ENCODE measurements at regions not wholly inside any gene's neighbourhood (a gene's known extent, or its start where the extent isn't known, plus 50 kb on each side); places are given as distances from the start of the nearest gene placed in this dataset.

DNA sequence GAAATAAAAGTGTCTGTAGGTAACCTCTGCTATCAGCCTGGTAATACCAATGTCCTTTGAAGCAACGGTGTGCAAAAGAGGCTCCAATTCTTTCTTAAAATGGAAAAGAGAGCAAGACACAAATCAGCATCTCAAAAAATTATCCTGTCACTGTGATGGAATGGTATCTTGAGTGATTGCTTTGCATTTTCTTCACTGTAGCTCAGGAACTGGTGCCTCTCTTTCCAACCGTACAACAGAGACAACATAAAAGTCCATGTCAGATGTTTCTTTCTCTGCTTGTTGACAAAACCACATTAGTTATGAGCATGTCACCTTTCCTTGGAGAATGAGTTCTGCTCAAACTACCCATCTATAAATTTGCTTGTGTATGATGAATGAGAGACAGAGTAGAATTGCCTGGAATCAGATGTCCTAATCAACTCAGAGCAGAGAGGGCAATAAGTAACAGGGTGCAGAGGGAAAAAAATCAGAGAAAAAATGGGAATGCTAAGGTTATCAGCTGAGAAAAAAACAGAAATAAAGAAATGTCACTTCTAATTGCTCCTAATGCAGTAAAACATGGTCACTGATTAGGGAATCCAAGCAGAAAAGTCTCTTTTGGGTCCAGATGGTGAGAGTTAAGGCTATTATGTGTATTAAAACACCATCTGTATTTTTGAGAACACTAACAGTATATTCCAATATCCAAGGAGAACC lies 465.0 kb upstream of the ATP2B1 start:
- ChIA-PET CTCF (interaction anchor here (1.0 to 3.2 kb wide), 2 partner anchors 9 to 21 kb away, joined by 3 to 10 read pairs; no protein-coding TSS in a partner anchor), POLR2A (no interaction called here)
- no peak for DNase-seq (ENCODE audit: extremely low spot score)
- no peak for TF ChIP-seq CTCF (IDR thresholded peaks at IDR 0.05; ENCODE audit: control extremely low read depth, extremely low read depth, low read depth, missing control alignments)

GRCh38 chr12:90172524-90172923 lies 463.9 kb upstream of the ATP2B1 start:
- ChIA-PET POLR2A (no interaction called here), CTCF (interaction anchor here (1.3 to 1.8 kb wide), 2 partner anchors 9 to 629 kb away, joined by 4 read pairs; no protein-coding TSS in a partner anchor)
- no peak for TF ChIP-seq CTCF (IDR thresholded peaks at IDR 0.05; ENCODE audit: control extremely low read depth, extremely low read depth, low read depth, missing control alignments)
- DNase-seq (ENCODE audit: extremely low spot score): no peak

DNA sequence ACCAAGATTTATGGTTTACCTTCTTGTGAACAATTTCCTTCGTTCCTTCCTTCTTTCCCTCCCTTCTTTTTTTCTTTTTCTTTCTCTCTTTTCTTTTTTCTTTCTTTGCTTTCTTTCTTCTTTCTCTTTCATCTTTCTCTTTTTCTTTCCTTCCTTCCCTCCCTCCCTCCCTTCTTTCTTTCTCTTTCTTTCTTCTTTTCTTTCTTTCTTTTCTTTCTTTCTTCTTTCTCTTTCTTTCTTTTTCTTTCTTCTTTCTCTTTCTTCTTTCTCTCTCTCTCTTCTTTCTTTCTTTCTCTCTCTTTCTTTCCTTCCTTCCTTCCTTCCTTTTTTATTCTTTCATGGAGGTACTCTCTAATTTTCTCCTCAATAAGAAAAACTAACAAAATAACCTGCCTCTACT lies 462.1 kb upstream of the ATP2B1 start:
- no peak for DNase-seq (ENCODE audit: extremely low spot score)
- POLR2A ChIA-PET: no interaction called here
- CTCF ChIA-PET: no interaction called here
- no peak for TF ChIP-seq CTCF (IDR thresholded peaks at IDR 0.05; ENCODE audit: control extremely low read depth, extremely low read depth, low read depth, missing control alignments)

GRCh38 chr12:90167518-90168208 lies 459.0 kb upstream of the ATP2B1 start:
- CTCF ChIA-PET: interaction anchor here (1.3 kb wide), 1 partner anchor 13 kb away, joined by 5 read pairs; no protein-coding TSS in a partner anchor
- TF ChIP-seq CTCF (IDR thresholded peaks at IDR 0.05; ENCODE audit: control extremely low read depth, extremely low read depth, low read depth, missing control alignments): no peak
- no peak for DNase-seq (ENCODE audit: extremely low spot score)
- POLR2A ChIA-PET: no interaction called here

DNA sequence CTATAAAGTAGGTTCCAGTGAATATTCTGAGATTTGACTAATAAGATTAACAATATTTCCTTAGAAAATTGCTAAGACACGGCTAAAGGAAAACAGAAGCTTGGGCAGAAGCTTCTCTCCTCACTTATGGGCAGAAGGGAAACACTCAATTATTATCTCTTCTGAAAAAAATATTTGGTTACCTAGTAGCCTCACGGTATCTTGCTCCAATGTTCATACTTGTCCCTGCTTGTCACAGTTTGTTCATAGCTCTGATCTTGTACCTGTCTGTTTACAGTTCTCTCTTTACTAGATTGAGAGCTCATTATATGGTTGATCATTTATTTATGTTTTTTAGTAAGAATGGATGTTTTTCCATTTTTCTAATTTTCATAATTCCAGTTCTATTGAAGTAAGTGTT lies 458.0 kb upstream of the ATP2B1 start:
- no peak for TF ChIP-seq CTCF (IDR thresholded peaks at IDR 0.05; ENCODE audit: control extremely low read depth, extremely low read depth, low read depth, missing control alignments)
- ChIA-PET CTCF (interaction anchor here (0.9 to 1.6 kb wide), 4 partner anchors 11 to 181 kb away, joined by 3 to 5 read pairs (median 4); no protein-coding TSS in a partner anchor), POLR2A (no interaction called here)
- no peak for DNase-seq (ENCODE audit: extremely low spot score)

DNA sequence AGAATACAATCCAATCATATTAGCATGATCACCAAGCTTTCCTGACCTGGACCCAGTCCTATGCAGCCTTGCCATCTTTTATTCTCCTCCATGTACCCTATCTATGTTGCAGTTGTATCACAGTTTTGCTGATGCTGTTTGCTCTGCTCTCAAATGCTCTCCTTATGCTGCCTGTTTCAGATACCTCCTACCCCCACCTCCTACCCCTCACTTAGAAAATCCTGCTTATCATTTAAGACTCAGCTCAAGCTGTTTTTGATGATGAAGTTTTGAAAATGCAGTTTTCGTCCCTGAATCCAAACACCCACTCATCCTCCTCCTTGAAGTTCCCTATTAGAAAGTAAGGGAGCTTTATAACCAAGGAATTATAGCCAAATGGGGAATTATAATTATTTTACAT lies 457.4 kb upstream of the ATP2B1 start:
- no peak for DNase-seq (ENCODE audit: extremely low spot score)
- POLR2A ChIA-PET: no interaction called here
- TF ChIP-seq CTCF (IDR thresholded peaks at IDR 0.05; ENCODE audit: control extremely low read depth, extremely low read depth, low read depth, missing control alignments): no peak
- CTCF ChIA-PET: interaction anchor here (0.9 to 1.6 kb wide), 4 partner anchors 10 to 615 kb away, joined by 3 to 4 read pairs (median 3); no protein-coding TSS in a partner anchor

Data from GM10248 (cell line).